GM19238 (cell line): ENCODE measurements at regions not wholly inside any gene's neighbourhood (a gene's known extent, or its start where the extent isn't known, plus 50 kb on each side); places are given as distances from the start of the nearest gene placed in this dataset.

Experiments used
- DNase-seq: peaks from one replicate; pipeline ENCODE4 v3.0.0; 2011; ENCODE audit warnings: low spot score; ENCODE audit not compliant: insufficient read length

DNA sequence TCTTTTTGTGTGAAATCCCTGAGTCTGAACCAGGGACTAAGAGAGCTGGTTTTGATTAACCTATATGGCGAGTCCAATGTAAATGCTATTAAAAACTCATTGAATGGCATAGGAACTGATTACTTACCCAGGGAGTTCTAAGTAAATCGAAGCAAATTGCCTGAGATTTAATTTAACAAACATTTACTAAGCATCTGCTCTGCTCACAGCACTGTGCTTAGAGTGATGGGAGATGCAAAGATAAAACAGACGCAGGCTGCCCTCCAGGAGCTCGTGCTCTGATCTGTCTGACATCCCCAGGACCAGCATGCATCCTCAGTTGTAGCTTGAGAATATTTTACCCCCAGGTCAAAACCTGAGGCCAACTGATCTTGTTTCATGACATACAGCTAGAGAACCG, 247.9 kb downstream of the NR2F2 start:
- no peak for DNase-seq

GRCh38 chr15:96581371-96581770, 250.9 kb downstream of the NR2F2 start:
- DNase-seq: no peak

DNA sequence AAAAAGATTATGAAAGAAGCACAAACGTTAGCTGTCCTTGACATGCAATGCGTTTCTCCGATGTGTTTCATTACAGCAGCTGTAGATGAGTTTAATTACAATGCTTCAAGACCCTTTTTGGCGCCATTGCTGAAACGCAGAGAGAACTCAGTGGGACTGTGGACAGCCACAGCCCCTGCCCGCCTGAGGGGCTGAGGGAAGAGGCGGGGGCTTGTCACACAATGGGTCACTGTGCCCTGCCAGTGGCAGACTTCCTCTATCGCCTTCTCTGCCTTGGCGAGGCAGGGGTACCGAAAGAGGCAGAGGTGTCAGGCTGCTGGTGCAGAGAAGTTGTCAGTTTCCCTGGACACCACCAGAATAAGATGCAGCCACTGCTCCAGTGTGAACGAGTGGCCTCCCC, 252.0 kb downstream of the NR2F2 start:
- DNase-seq: no peak

GRCh38 chr15:96583671-96584070, 253.2 kb downstream of the NR2F2 start:
- DNase-seq: no peak

- DNase-seq: no peak
Observed at GRCh38 chr15:96585484-96586386, 255.2 kb downstream of the NR2F2 start.

GRCh38 chr15:96586901-96587300, 256.4 kb downstream of the NR2F2 start:
- DNase-seq: no peak

GRCh38 chr15:96589864-96590263, 259.4 kb downstream of the NR2F2 start:
- no peak for DNase-seq

GRCh38 chr15:96593735-96594134, 263.2 kb downstream of the NR2F2 start:
- DNase-seq: no peak

DNA sequence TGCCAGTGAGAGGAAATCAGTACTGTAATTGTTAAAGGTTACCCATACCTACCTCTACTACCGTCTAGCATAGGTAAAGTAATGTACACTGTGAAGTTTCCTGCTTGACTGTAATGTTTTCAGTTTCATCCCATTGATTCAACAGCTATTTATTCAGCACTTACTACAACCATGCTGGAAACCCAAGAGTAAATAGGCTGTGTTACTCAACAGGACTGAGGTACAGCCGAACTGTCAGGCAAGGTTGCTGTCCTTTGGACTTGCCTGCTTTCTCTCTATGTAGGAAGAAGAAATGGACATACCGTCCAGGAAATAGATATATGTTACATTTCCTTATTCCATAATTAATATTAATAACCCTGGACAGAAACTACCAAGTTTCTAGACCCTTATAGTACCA, 265.5 kb downstream of the NR2F2 start:
- DNase-seq: no peak

- DNase-seq: no peak
Observed at GRCh38 chr15:96598514-96598913, 268.0 kb downstream of the NR2F2 start.

DNA sequence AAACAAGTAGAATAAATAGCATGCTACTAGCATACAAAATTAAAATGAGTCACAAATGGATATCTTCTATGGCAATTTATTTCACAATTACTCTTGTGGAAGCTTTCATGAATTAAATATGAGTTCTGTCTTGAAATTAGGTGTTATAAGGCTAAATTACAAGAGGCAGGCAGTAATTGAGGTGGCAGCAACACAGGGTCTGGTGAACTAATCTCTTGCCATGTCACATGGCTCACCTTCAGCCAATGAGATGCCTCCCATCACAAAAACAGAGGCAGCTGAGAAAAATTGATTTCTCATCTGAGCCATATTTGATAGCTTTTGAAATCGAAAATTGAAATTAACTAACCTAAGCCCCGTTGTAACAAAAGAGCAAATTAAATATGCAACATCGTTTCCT, 268.8 kb downstream of the NR2F2 start:
- DNase-seq: no peak

DNA sequence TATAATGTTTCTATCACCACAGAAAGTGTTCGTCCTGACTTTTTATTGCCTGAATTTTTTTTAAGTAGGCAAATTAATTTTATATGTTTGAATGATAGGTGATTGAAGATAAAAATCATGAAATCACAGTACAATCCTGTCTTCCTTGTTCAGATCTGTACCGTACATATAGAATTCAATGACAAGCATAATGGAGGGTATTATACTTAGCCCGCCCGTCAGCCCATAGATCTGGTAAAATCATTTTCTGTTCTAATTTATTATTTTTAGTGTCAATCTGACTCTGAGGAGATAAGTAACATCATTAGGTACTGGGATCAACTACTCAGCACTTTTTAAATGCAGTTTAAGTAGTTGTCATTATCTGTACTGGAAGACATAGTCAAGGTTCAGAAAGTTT, 269.9 kb downstream of the NR2F2 start:
- no peak for DNase-seq

DNA sequence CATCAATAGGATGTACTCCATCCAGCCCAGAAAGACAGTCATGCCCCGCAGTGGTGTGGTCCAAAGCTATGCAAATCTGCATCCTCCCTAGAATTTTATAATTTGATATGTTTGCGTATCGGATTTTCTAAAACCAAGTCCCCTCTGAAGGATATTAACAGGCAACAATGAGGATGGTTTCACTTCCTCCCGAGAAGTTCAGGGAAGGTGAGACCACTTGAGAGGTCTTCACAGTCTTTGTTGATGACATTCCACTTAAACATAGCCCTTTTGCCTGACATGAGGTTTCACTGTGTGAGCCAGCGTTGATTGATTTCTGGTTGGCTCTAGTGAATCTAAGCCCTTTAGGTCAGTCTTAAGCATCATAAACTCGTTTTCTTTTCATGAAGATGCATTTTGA, 276.1 kb downstream of the NR2F2 start:
- no peak for DNase-seq

GRCh38 chr15:96610757-96611156, 280.3 kb downstream of the NR2F2 start:
- DNase-seq: no peak

DNA sequence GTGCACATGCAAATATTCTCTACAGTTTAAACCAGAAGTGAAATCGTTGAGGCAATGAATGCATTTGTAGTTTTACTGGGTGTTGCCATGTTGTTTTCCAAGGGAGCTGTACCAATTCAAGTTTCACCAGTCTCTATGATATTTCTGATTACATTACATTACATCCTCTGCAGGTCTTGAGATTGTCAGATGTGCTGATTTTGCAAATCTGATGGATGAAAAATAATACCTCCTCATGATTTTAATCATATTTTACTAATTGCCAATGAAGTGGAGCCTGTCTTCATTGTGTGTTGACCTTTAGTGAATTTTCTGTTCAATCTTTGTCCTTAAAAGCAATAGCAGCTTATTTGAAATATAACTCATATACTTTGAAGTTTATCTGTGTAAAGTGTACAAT, 282.4 kb downstream of the NR2F2 start:
- no peak for DNase-seq

- no peak for DNase-seq
Observed at GRCh38 chr15:96619174-96619573, 288.7 kb downstream of the NR2F2 start.

GRCh38 chr15:96622714-96623113, 292.2 kb downstream of the NR2F2 start:
- DNase-seq: no peak

- DNase-seq: no peak
Observed at GRCh38 chr15:96625256-96625655, 294.8 kb downstream of the NR2F2 start.

DNA sequence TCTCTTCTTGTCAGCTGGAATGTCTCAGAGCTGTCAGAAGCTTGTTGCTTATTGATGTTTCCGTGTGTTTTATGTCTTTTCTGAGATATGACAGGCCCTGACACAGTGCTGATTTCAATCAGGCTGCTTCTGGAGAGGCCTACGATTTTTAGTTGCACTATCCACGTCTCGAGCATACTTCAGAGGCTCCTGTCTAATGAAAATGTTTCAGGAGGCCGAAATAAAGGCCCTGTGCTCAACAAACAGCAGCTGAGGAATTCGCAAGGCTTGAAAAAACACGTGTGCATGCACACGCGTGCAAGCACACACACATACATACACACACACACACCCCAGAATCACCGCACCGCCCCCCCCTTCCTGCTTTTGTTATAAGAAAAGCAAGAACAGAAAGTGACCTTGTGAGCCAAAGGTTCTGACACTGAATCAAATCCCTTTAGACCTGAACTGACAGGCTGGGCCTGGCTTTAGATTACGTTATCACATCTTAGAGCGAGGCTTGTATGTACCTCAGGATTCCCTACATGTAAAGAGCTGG, 296.6 kb downstream of the NR2F2 start:
- no peak for DNase-seq

DNA sequence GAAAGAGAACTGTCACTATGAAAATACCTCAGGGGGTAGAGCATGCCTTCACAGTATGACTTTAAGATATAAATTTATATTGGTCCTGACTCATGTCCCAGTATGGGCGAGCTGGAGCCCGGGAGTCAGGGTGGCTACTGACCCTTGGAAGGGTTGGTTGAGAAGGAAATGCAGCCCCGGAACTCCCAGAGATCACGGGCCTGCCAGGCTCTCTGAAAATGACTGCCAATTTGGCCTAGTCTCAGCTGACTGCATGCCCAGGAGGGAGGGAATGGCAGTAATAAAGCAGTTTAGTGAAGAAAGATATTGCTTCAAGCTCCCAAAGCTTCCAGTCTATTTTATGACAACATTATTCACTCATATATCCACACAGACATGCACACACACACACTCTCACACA, 299.0 kb downstream of the NR2F2 start:
- no peak for DNase-seq

GRCh38 chr15:96638793-96639192, 308.3 kb downstream of the NR2F2 start:
- no peak for DNase-seq

GRCh38 chr15:96645796-96646195, 315.3 kb downstream of the NR2F2 start:
- no peak for DNase-seq

DNA sequence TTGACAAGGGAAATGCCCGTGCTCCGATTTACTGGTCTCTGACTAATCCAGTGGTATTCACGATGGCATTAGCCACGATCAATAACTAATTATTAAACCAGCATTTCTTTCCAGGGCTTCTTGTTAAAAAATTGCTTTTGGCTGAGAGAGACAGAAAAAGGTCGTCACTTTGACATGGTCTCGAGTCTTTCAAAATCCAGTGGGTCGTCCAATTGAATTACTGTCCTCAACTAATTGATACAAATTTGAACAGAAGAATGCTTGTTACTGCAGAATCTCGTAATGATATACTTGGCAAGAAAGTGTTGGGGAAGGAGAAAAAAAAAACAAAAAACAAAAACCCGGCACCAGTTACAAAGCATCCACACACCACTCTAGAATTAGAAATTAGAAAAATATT, 318.4 kb downstream of the NR2F2 start:
- DNase-seq: no peak
